ENCODE measurements at regions not wholly inside any gene's neighbourhood (a gene's known extent, or its start where the extent isn't known, plus 50 kb on each side); places are given as distances from the start of the nearest gene placed in this dataset.

DNA sequence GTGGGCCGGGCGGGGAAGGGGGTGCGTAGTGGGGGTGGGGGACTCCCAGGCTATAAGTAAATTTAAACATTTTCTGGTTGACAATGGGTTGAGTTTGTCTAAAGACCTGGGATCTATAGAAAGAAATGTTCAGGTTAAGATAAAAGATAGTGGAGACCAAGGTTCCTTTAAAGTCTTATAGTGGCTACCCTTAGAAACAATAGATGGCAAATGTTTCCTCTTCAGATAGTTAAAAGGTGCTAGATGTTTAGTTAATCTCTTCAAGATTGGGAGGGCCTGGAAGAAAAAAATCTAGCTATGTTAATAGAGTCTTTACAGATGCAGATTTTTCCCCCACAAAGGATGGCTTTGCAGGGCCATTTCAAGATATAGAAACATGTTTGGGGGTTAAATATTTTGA is 446.4 kb upstream of the FKBP1C start:
- H3K4me1 Mint-ChIP-seq = no peaks in the 10 kb centered on the region
- no peaks in the 10 kb centered on the region for H3K36me3 Mint-ChIP-seq (ENCODE audit: low read depth)
- TF ChIP-seq CTCF (IDR thresholded peaks at IDR 0.05) = no peak
- H3K27me3 Mint-ChIP-seq (ENCODE audit: low read depth, poor library complexity) = no peaks in the 10 kb centered on the region
- no peak for DNase-seq
- no peak overlapping the region for H3K27ac Mint-ChIP-seq
- H3K9me3 Mint-ChIP-seq = no peaks in the 10 kb centered on the region
- no peak overlapping the region for H3K4me3 Mint-ChIP-seq

DNA sequence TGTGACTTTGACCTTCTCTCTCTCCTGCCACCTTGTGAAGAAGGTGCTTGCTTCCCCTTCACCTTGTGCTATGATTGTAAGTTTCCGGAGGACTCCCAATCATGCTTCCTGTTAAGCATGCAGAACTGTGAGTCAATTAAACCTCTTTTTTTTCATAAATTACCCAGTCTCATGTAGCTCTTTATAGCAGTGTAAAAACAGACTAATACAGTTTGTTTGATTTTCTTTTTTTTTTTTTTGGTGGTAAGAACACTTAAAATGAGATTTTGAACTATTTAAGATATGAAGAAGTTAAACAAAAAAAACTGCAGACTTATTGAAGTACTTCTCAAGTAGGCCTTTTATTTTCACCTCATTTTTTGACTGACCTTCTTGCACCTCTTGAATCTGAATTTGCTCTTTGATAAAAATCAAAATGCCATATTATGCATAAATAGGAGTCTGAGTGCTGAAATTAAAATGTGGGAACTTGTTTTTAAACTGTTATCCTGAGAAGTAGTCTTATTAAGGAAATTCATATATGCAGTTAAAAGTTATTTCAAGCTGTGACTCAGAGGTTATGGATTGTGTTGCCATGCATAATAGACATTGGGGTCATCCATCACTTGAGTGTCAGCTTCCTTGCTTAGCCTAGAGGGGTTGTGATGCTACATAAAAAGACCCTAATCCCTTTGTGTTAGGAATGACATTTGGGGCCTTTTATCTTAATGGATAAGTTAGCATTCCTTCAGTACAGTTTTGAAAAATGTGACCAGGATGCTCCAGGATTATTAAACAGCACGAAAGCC is 447.9 kb upstream of the FKBP1C start:
- H3K4me1 Mint-ChIP-seq = no peaks in the 10 kb centered on the region
- H3K27ac Mint-ChIP-seq = no peak overlapping the region
- no peak for DNase-seq
- H3K27me3 Mint-ChIP-seq (ENCODE audit: low read depth, poor library complexity) = no peaks in the 10 kb centered on the region
- H3K9me3 Mint-ChIP-seq = no peaks in the 10 kb centered on the region
- H3K36me3 Mint-ChIP-seq (ENCODE audit: low read depth) = no peaks in the 10 kb centered on the region
- no peak for TF ChIP-seq CTCF (IDR thresholded peaks at IDR 0.05)
- no peak overlapping the region for H3K4me3 Mint-ChIP-seq

DNA sequence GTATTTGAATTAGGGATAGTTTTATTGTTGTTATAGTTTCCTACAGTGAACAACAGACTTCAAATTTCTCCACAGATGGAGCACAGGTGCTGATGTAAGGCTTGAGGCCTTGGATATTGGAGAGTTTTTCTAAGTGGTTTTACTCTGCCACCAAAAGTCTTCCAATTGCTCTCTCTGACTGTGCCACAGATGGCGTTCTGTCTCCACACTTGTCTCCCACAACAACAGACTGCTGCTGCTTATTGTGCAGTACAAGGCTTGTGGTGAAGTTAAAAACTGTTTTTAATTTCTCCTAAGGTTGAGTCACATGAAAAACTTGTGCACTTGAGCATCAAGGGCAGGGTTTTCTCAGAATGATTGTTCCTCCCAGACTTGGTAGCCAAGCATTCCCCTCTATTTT is 460.9 kb upstream of the KHDRBS2 start:
- no peak for DNase-seq
- Mint-ChIP-seq H3K9me3 (no peaks in the 10 kb centered on the region), H3K27me3 (ENCODE audit: low read depth, poor library complexity) (no peaks in the 10 kb centered on the region), H3K4me3 (no peak overlapping the region), H3K36me3 (ENCODE audit: low read depth) (no peaks in the 10 kb centered on the region), H3K27ac (no peak overlapping the region), H3K4me1 (no peaks in the 10 kb centered on the region)
- no peak for TF ChIP-seq CTCF (IDR thresholded peaks at IDR 0.05)

GRCh38 chr6:62746161-62746560 is 460.1 kb upstream of the KHDRBS2 start:
- no peak for TF ChIP-seq CTCF (IDR thresholded peaks at IDR 0.05)
- DNase-seq = no peak
- H3K27me3 Mint-ChIP-seq (ENCODE audit: low read depth, poor library complexity) = no peaks in the 10 kb centered on the region
- no peak overlapping the region for H3K4me3 Mint-ChIP-seq
- H3K27ac Mint-ChIP-seq = no peak overlapping the region
- no peaks in the 10 kb centered on the region for H3K4me1 Mint-ChIP-seq
- H3K36me3 Mint-ChIP-seq (ENCODE audit: low read depth) = no peaks in the 10 kb centered on the region
- no peaks in the 10 kb centered on the region for H3K9me3 Mint-ChIP-seq

DNA sequence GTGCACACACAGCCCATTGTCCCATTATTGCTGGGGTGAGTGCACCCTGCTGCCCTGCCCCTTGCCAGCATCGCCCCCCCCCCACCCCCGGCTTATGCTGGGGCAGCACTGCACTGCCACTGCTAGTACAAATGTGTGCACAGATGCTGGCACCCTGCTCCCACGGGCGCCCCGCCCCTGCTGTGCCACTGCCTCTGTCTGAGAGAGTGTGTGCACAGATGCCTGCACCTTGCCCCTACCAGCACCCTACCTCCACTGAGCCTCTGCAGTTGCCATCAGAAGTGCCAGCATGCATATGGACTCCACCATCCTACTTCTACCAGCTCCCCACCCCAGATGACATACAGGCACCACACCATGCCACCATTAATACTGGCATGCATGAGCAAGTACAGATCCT is 454.6 kb upstream of the KHDRBS2 start:
- H3K27ac Mint-ChIP-seq = no peak overlapping the region
- TF ChIP-seq CTCF (IDR thresholded peaks at IDR 0.05) = no peak
- DNase-seq = no peak
- H3K36me3 Mint-ChIP-seq (ENCODE audit: low read depth) = no peaks in the 10 kb centered on the region
- no peaks in the 10 kb centered on the region for H3K4me1 Mint-ChIP-seq
- no peak overlapping the region for H3K4me3 Mint-ChIP-seq
- peaks cover 4% of the 10 kb centered on the region for H3K27me3 Mint-ChIP-seq (ENCODE audit: low read depth, poor library complexity)
- no peaks in the 10 kb centered on the region for H3K9me3 Mint-ChIP-seq

GRCh38 chr6:62740171-62740570 is 454.1 kb upstream of the KHDRBS2 start:
- peaks cover 4% of the 10 kb centered on the region for H3K27me3 Mint-ChIP-seq (ENCODE audit: low read depth, poor library complexity)
- H3K9me3 Mint-ChIP-seq = no peaks in the 10 kb centered on the region
- no peaks in the 10 kb centered on the region for H3K36me3 Mint-ChIP-seq (ENCODE audit: low read depth)

More at GRCh38 chr6:62740171-62740570, 454.1 kb upstream of the KHDRBS2 start:
- Mint-ChIP-seq H3K4me3 (no peak overlapping the region), H3K27ac (no peak overlapping the region), H3K4me1 (no peaks in the 10 kb centered on the region)
- TF ChIP-seq CTCF (IDR thresholded peaks at IDR 0.05) = no peak
- no peak for DNase-seq

Data from nephron progenitor cell (in vitro differentiated cells).